ENCODE measurements at regions not wholly inside any gene's neighbourhood (a gene's known extent, or its start where the extent isn't known, plus 50 kb on each side); places are given as distances from the start of the nearest gene placed in this dataset.
"Not testable (repeated sequence)": the region's sequence is repeated elsewhere in the genome, so short reads cannot be mapped to it uniquely, and the experiment has no call there.

GRCh38 chr21:27329255-27329851 is 362.5 kb upstream of the ADAMTS5 start:
- DNase-seq (ENCODE audit: low read depth, low spot score): no peak

DNA sequence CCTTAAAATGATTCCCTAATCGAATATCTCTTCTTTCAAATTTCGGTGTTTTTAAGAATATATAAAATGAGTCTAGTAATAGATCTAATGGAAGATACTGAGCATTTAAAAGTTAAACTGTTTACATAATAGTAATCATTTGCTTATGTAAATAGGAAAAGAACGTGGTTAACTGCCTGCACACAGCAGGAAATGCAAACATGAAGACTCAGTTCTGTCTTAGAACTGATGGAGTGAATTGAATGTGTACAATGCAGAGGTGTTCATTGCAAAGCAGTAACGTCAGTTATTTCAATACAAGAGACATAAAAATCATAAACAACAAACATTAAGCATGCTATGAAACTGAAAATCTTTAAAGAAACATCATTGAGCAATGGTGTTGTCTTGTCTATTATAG is 359.4 kb upstream of the ADAMTS5 start:
- no peak for DNase-seq (ENCODE audit: low read depth, low spot score)

DNA sequence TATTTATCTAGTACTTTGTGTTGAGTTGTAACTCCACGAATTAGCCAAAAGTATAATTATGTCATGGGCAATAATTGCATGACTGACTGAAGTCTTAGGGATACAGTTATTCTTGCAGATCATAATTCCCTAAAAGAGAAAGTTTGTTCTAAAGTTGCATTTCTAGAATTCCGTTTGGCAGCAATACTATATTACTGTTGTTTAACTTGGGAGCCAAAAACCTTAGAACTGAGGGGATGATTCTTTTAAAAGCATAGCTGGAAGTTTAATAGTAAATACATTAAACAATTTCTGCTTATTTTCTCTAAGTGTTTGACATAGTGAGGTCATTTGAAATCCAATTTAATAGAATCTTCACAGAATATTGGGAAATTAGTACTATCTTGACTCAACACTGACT is 356.4 kb upstream of the ADAMTS5 start:
- DNase-seq (ENCODE audit: low read depth, low spot score): no peak

DNA sequence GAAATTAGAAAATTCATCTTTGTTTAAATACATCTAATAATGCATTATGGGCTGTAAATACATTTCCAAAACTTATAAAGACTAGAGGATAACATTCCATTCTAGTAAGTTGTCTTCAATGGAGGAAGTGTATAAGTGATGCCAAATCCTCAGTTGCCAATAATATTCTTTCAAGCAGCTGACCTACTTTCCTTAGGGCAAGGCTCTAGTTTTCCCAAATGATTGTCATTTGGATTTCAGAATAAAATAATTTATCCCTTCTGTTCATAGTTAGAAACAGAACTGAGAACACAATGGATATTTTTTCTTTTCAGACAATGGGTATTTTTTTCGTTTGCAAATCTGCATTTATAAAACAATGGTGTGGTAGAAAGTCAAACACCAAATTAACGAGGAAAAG is 354.9 kb upstream of the ADAMTS5 start:
- no peak for DNase-seq (ENCODE audit: low read depth, low spot score)

DNA sequence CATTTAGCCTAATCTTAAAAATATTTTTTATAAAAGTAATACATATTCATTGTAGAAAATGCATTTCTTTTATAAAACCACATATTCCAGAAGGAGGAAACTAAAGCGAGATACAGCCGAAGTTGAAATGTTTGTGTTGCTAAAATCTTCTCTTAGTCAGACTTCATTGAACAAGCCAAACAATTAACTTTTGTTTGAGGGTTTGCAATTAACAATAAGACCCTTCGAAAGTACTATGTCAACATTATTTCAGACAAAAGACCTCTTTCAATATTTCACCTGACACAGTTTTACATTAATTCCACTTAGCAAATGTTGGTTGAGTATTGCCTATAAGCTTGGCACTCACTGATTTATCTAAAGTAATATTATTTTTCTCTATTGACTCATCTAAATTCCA is 354.0 kb upstream of the ADAMTS5 start:
- DNase-seq (ENCODE audit: low read depth, low spot score): no peak

- not testable (repeated sequence) for DNase-seq (ENCODE audit: low read depth, low spot score)
These were observed 350.7 kb upstream of the ADAMTS5 start for GRCh38 chr21:27317601-27318000.

DNA sequence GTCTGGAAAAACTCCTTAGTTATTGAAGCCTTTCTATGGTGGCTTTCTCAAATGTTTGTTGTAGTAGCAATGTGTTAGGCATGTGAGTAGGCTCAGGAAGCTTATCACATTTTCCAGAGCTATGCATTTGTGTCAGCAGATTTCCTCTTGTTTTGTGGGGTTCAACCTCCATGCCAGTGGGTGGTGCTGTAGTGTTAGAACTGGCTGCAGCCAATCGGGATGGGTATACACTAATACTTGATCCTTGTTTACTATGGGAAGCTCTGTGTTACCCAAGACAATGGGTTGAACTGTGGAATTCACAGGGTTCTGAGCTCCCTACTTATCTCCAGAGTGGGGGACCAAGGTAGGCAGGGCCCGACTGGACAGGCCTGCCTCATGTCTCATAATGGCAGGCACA is 348.5 kb upstream of the ADAMTS5 start:
- DNase-seq (ENCODE audit: low read depth, low spot score): no peak

DNA sequence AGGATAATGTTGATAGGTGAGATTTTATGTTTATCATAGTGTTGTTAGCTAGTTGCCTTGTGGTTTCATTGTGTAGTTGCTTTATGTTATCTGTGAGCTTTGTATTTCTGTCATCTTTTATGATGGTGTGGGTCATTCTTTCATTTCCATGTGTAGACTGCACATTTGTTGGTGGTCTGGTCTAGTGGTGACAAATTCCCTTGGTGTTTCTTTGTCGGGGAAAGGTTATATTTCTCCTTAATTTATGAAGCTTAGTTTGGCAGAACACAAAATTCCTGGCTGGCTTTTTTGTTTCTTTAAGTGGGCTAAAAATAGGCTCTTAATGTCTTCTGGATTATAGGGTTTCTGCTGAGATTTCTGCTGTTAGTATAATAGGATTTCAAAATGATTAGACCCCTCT is 347.2 kb upstream of the ADAMTS5 start:
- no peak for DNase-seq (ENCODE audit: low read depth, low spot score)

DNA sequence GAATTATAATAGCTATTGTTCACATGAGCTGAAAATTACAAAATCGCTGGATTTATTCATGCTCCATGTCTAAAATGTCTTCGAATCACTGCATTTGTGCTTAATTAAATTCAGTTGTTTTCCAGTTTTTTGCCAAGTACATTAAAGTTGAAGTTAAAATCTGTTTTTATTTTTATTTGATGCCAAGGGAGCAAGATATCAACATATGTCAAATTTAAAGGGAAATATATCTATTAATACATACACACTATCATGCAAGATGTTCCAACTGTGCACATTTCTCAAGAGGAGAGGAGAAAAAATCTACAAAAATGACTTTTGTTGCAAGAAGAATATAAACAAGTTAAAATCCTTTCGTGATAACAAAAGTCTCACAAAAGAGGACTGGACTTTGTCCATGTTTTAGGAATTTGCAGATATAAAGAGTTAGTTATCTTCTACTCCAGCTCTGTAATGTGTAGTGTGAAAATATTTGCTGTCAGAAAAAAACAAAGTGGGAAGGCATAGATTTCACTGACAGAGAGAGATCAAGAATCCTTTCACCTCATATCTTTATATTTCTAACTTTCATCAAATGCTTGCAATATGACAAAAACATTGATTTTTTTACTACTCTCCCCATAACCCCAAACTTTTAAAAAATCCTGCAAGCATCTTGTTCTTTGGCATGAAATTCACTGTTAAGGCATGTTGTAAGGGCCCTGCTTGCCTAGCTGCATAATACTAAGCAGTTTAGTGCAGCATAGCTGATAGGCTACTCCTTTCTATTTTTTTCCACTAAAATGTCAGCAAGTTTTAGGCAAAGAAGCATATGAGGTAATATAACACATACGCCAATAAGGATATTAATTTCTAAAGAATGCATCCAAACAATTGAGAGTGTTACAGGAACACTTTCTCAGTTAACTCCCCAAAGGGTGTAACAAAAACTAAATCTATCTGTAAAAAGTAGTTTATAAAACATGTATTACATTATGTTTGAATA is 340.2 kb upstream of the ADAMTS5 start:
- DNase-seq (ENCODE audit: low read depth, low spot score): no peak

DNA sequence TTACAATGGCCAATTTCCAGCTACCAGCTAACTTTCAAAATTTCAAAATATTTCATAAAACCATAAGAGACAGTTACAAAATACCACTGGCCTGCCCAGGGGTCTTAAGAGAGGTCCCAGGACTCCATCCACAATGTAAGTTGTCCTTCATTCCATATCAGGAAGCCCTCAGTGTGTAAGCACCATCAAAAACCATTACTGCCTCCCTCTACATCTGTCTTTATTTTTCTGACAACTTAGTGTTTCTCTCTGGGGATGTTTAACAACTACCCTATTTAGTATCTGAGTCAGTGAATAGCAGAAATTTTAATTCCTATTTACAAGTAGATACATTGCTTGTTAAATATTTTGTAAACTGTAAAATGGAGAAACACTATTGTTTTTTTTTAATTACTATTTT is 339.3 kb upstream of the ADAMTS5 start:
- DNase-seq (ENCODE audit: low read depth, low spot score): no peak

- DNase-seq (ENCODE audit: low read depth, low spot score): no peak
These were observed 334.3 kb upstream of the ADAMTS5 start for GRCh38 chr21:27301220-27301619.

DNA sequence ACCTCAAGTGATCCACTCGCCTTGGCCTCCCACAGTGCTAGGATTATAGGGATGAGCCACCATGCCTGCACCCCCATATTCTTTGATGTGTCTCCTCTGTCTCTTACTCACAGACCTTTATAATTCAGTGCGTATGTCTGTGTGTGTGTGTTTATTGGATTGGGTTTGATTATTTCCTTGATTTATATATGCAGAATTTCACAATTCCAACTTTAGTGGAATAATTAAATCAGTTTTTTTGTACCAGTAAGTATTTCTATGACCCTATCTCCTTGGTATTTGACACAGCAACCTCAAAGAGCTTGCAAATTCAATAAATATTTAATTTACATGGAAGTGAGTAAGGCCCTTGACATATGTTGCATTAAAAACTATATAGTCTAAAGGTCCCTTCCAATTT is 333.9 kb upstream of the ADAMTS5 start:
- no peak for DNase-seq (ENCODE audit: low read depth, low spot score)

DNA sequence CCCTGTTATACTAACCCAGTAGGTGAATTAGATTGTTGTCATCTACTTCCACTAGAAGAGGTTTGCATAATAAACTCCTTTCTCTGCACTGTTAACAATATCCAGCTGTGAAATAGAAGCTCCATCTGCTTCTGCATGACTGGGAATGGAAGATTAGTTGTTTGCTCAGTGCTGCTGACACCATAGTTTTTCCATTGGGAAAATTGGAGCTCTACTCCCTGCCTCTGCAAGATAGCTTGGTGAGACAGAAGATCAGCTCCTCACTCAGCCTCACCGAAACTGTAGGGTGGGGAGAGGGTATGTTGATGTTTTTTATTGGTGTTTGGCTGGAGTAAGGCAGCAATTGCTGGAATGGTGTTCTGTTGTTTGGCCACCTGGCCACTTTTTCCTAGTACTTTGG is 331.6 kb upstream of the ADAMTS5 start:
- DNase-seq (ENCODE audit: low read depth, low spot score): no peak

DNA sequence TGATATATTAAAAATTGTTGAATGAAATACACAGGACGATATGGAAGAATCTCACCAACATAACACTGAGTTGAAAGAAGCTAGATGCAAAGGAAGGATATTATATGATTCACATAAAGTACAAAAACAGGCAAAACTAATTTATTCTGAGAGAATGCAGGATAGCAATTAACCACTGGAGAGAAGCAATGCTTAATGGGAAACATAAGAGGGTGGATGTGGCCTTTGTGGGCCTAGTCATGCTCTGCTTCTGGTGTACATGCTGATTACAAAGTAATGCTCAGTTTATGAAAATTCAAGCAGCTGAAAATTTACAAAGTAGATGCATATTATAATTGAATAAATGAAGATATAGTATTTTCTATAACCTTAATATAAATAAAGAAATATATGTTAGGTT is 326.4 kb upstream of the ADAMTS5 start:
- DNase-seq (ENCODE audit: low read depth, low spot score): no peak

DNA sequence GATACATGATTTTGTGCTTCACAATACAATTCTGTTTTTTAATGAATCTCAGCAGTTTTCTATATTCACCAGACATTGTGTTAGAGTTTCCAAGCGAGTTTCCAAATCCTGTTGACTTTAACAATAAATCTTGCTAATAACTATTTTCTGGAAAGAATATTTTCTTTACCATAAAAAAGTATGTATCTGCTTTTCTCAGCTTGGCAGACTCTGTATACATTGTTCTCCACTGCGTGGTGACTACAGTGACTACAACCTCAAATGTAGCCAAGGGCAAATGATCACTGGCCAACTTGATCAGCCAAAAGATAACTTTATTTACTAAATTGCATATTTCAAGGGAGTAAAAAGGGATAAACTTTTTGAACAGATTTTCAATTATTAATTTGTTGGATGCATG is 325.9 kb upstream of the ADAMTS5 start:
- no peak for DNase-seq (ENCODE audit: low read depth, low spot score)

DNA sequence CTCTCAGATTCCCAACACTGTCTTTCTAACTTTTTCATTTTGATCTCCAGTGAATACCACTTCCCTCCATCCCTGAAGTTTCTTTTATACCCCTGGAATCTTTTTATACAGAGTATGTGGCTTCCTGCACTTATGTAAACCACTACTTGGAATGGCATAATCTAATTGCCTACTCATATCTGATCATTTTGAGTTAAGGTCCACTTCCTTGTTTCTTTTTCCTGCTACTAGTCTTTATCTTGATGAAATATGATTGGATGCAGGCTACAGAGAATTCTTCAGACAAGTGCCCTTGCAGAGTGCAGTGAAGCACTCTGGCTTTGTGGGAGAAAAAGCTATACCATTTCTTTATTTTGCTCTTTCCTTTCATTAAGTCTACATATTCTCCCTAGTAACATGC is 325.3 kb upstream of the ADAMTS5 start:
- no peak for DNase-seq (ENCODE audit: low read depth, low spot score)

DNA sequence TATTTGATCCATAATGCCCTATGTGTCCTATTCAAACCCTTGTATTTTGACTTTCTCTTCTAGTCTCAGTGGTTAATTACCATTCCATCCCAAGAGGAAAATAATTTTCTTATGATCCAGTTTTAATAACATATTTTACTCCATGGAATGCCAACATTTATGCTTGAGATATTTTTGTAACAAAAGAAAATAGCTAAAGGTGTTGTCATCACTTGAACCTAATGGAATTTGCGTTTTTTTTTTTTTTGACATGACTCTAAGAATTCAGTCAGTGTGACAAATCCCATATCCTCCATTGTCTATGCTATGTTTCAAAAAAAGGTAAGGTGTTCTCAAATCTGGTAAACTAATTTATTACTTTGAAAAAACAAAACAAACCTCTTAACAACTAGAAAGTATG is 324.1 kb upstream of the ADAMTS5 start:
- no peak for DNase-seq (ENCODE audit: low read depth, low spot score)

- DNase-seq (ENCODE audit: low read depth, low spot score): no peak
These were observed 323.1 kb upstream of the ADAMTS5 start for GRCh38 chr21:27290028-27290427.

DNA sequence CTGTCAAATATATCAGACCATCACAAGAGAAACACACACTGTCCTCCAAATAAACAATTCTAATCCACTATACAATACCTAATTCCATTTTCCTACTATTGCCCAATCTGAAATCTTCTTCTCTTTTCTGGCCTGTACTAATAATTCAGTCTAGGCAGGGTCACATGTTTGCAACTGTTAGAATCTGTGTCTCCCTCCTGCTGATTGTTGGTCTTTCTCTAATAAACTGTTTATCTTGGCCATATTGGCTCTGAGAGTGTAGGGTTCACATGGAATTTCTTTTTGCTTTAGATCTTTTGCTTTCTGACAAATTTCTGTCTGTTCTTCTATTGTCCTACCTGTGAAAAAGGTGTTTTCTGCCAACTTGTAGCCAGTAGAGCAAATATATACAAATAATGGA is 319.9 kb upstream of the ADAMTS5 start:
- no peak for DNase-seq (ENCODE audit: low read depth, low spot score)

GRCh38 chr21:27277110-27277509 is 310.2 kb upstream of the ADAMTS5 start:
- no peak for DNase-seq (ENCODE audit: low read depth, low spot score)

DNA sequence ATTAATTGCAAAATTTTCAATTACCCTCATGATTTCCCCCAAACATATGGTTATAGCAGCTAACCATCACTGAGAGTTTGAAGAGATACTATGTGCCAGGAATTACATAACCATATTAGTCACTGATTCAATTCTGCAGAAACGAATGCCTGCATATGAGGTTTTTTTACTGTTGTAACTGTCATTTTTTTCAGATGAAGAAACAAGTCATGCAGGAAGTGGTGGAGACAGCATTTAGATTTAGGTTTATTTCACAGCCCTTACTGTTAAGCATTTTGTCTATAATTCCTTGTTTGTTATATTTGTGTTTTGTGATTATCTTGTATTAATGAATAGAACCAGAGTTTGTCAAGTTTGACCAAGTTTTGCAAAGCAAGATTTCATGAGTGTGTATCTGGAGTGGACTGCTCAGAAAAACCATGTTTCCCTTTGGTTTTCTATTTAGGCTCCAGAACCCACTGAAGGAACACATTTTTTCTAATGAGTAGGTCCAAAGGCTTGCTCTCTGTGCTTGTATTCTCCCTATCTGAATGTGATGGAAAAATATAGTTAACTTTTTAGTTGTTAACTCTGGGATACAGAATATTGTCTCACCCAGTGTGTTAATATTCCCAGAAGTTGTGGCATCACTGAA is 308.5 kb upstream of the ADAMTS5 start:
- DNase-seq (ENCODE audit: low read depth, low spot score): no peak

DNA sequence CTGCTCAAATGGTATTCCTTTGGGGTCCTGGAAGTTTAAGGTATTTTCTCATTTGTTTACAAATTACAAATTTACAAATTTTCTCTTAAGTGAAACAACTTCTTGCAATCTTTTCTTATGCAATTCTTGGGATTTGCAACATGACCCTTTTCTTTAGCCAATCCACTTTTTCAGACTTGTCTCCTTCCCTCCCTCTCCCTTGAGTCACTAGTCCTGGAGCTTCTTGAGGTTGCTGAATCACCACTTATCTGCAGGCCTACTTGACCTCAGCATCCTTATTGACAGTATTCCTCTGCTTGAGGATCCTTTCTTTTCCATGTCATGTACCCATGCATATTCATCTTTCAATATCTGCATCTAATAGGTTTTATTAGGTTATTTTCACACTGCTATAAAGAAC is 302.8 kb upstream of the ADAMTS5 start:
- no peak for DNase-seq (ENCODE audit: low read depth, low spot score)

DNA sequence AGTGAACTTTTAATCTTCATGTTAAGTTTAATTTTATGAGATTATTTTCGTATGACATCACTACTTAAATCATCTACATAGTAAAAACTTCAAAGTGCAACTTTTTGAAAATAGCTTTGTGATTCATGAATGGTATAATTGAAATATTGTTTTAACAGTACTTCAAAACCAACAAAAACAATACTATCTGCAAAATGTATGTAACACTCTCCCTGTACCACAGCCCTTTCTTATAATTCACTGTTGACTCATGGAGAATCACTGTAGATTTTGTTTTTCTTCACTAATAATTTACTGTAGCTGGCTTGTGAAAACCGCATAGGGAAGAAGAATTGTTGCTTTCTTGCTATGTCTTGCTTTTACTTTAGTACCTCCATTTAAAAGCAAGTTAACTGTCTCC is 301.4 kb upstream of the ADAMTS5 start:
- no peak for DNase-seq (ENCODE audit: low read depth, low spot score)

Measured in iPS DF 19.7 (cell line).